Spinal cord (tissue), 9 donors: ENCODE measurements at regions not wholly inside any gene's neighbourhood (a gene's known extent, or its start where the extent isn't known, plus 50 kb on each side); places are given as distances from the start of the nearest gene placed in this dataset.

Source experiments
- DNase-seq, 6 donors: peaks; one replicate each; pipeline versions ENCODE4 v3.0.0 to v3.0.0-alpha.2; 2013 to 2015; ENCODE audit warnings: low spot score in 6 of 6, low read depth in 4 of 6
- H3K27ac ChIP-seq: one replicate; pipeline ENCODE4 v1.5.1; 2013; ENCODE audit warnings: low read depth, low read length, control low read depth
- H3K27me3 ChIP-seq: one replicate; pipeline ENCODE4 v1.6.1; 2013; ENCODE audit warnings: low read length; ENCODE audit not compliant: control insufficient read depth, insufficient read depth
- H3K36me3 ChIP-seq: one replicate; pipeline ENCODE4 v1.6.1; 2013; ENCODE audit warnings: low read length; ENCODE audit not compliant: control insufficient read depth, insufficient read depth
- H3K4me1 ChIP-seq: one replicate; pipeline ENCODE4 v1.6.1; 2013; ENCODE audit warnings: low read length; ENCODE audit not compliant: control insufficient read depth, insufficient read depth
- H3K4me3 ChIP-seq: one replicate; pipeline ENCODE4 v1.5.1; 2013; ENCODE audit warnings: low read depth, low read length, control low read depth
- H3K9me3 ChIP-seq: one replicate; pipeline ENCODE4 v1.6.1; 2013; ENCODE audit warnings: low read length; ENCODE audit not compliant: control insufficient read depth, insufficient read depth
- WGBS: methylation state at CpG from one replicate; pipeline ENCODE4 v1.1.5; 2013; ENCODE audit warnings: missing lambda C conversion rate; ENCODE audit not compliant: insufficient coverage; 5-methylcytosine and 5-hydroxymethylcytosine counted together
- donor health status: healthy.

DNA sequence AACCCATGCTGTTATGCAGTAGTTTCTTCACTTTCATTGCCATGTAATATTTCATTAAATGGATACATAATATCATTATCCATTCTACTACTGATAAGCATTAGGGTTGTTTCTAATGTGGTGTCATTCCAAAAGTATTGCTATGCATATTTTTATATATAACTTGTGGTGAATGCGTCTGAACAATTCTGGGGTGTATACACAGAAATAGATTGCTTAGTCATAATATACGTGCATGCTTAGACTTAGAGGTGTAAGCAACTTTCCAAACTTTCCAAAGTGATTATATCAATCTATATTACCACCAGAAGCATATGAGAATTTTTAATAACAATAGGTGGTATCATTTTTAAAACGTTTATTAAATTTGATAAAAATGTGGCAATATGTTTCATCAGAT is 540.9 kb downstream of the DSC3 start:
- H3K4me1 ChIP-seq, result no peaks in the 10 kb centered on the region
- no peak for DNase-seq
- no peaks in the 10 kb centered on the region for H3K27me3 ChIP-seq
- no CpG with 5 or more reads among the region's 3 CpGs for WGBS
- H3K4me3 ChIP-seq, result no peak overlapping the region
- no peaks in the 10 kb centered on the region for H3K36me3 ChIP-seq
- H3K9me3 ChIP-seq, result no peaks in the 10 kb centered on the region
- no peak overlapping the region for H3K27ac ChIP-seq

- Histone ChIP-seq H3K27ac (no peak overlapping the region), H3K27me3 (no peaks in the 10 kb centered on the region), H3K4me1 (no peaks in the 10 kb centered on the region), H3K9me3 (no peaks in the 10 kb centered on the region), H3K4me3 (no peak overlapping the region), H3K36me3 (no peaks in the 10 kb centered on the region)
- WGBS, result no CpG with 5 or more reads among the region's 4 CpGs
- peak in 1 of 6 donors; percentile 22 for DNase-seq
These were observed 542.1 kb downstream of the DSC3 start for GRCh38 chr18:30500240-30500945.

- DNase-seq, result no peak
- no CpG with 5 or more reads among the region's 2 CpGs for WGBS
- H3K36me3 ChIP-seq, result no peaks in the 10 kb centered on the region
- H3K4me1 ChIP-seq, result no peaks in the 10 kb centered on the region
- no peak overlapping the region for H3K4me3 ChIP-seq
- no peak overlapping the region for H3K27ac ChIP-seq
- no peaks in the 10 kb centered on the region for H3K27me3 ChIP-seq
- H3K9me3 ChIP-seq, result no peaks in the 10 kb centered on the region
These were observed 542.8 kb downstream of the DSC3 start for GRCh38 chr18:30499721-30500120.

- no peak overlapping the region for H3K4me3 ChIP-seq
- 95% methylated on average over 2 of the region's 4 CpGs for WGBS
- H3K9me3 ChIP-seq, result no peaks in the 10 kb centered on the region
These were observed 549.9 kb downstream of the DSC3 start for GRCh38 chr18:30492552-30493129.

GRCh38 chr18:30491815-30492551 is 550.6 kb downstream of the DSC3 start:
- Histone ChIP-seq H3K27me3 (no peaks in the 10 kb centered on the region), H3K9me3 (no peaks in the 10 kb centered on the region), H3K4me1 (no peaks in the 10 kb centered on the region), H3K36me3 (no peaks in the 10 kb centered on the region), H3K27ac (no peak overlapping the region), H3K4me3 (no peak overlapping the region)
- WGBS, result 100% methylated on average over 1 of the region's 3 CpGs
- DNase-seq, result no peak

More at GRCh38 chr18:30492552-30493129, 549.9 kb downstream of the DSC3 start:
- Histone ChIP-seq H3K4me1 (no peaks in the 10 kb centered on the region), H3K36me3 (no peaks in the 10 kb centered on the region), H3K27ac (no peak overlapping the region), H3K27me3 (no peaks in the 10 kb centered on the region)
- DNase-seq, result no peak

DNA sequence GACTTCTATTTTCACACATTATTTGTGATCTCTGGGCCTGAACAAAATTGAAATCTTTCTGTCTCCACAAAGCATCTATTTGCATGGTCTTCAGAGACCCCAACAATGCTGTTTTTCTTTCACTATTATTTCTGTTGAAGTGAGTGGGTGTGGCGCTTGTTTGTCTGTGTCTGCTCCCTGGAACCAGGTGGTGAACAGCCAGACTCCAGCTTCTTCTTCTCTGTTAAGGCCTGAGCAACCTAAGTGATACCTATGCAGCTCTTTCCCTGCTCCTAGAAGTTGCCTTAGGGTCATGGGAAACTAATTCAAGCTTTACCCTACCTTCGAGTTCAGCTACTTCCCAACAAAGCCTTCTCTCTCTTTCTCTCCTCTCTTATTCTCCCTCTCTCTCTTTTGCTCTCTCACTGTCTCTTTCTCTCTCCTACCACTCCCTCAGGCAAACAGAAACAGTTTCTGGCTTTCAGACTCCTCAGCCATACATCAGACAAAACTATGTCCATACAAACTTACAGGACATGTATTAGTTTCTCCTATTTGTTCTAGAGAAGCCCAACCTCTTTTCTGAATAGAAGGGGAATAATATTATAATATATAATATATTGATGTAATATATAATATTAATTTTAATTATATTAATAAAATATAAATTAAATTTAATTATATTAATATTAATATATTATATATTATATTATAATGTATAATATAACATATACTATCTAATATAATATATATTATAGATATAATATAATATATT is 552.5 kb downstream of the DSC3 start:
- WGBS, result 95% methylated on average over 1 of the region's 2 CpGs
- H3K27me3 ChIP-seq, result no peaks in the 10 kb centered on the region
- H3K4me1 ChIP-seq, result no peaks in the 10 kb centered on the region
- no peak overlapping the region for H3K27ac ChIP-seq
- no peak overlapping the region for H3K4me3 ChIP-seq
- H3K36me3 ChIP-seq, result no peaks in the 10 kb centered on the region
- DNase-seq, result no peak
- H3K9me3 ChIP-seq, result no peaks in the 10 kb centered on the region

- Histone ChIP-seq H3K36me3 (no peaks in the 10 kb centered on the region), H3K4me1 (no peaks in the 10 kb centered on the region), H3K4me3 (no peak overlapping the region), H3K27me3 (no peaks in the 10 kb centered on the region), H3K27ac (no peak overlapping the region), H3K9me3 (no peaks in the 10 kb centered on the region)
- DNase-seq, result no peak
- no CpG with 5 or more reads among the region's 2 CpGs for WGBS
These were observed 554.6 kb downstream of the DSC3 start for GRCh38 chr18:30487962-30488361.

DNA sequence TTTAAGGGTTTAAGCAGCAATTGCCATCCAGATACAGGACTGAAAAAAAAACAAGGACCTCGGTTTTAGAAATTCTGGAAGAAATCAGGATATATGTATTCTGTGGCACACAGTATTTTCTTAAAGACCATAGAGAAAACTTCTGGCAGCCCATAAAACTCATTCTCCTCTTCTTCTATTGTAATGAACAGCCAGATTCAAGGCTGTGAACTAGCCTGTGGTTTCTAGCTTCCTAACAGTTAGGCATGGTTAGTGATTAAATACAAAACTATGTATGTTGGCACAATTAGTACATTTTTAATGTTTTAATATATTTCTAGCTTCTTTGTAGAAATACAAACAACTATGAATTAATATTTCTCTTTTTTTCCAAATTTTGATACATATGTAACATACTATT is 555.7 kb downstream of the DSC3 start:
- no peaks in the 10 kb centered on the region for H3K9me3 ChIP-seq
- H3K36me3 ChIP-seq, result no peaks in the 10 kb centered on the region
- H3K4me1 ChIP-seq, result no peaks in the 10 kb centered on the region
- H3K27me3 ChIP-seq, result no peaks in the 10 kb centered on the region
- no peak overlapping the region for H3K27ac ChIP-seq
- DNase-seq, result no peak
- no peak overlapping the region for H3K4me3 ChIP-seq
- no CpG with 5 or more reads among the region's 1 CpG for WGBS

GRCh38 chr18:30485078-30485477 is 557.5 kb downstream of the DSC3 start:
- no peak overlapping the region for H3K27ac ChIP-seq
- H3K4me3 ChIP-seq, result no peak overlapping the region
- WGBS, result 83% methylated on average over 1 of the region's 2 CpGs
- H3K4me1 ChIP-seq, result no peaks in the 10 kb centered on the region
- H3K9me3 ChIP-seq, result no peaks in the 10 kb centered on the region
- H3K36me3 ChIP-seq, result no peaks in the 10 kb centered on the region
- H3K27me3 ChIP-seq, result no peaks in the 10 kb centered on the region
- DNase-seq, result no peak
